Stimulated activated memory B cell treated with anti-CD40 and anti-IgM and Interleukin-4, amounts not matched to agents 10 μg/mL and 1 μg/mL and 100 μg/mL, for 72 hours (primary cell): ENCODE measurements at regions not wholly inside any gene's neighbourhood (a gene's known extent, or its start where the extent isn't known, plus 50 kb on each side); places are given as distances from the start of the nearest gene placed in this dataset.

Experiments used
- ATAC-seq: fragments of 150-1000 bp; cut with Tn5 transposase; 2 replicates; pipeline ENCODE4 v1.10.0; 2021
- H3K27ac Mint-ChIP-seq: one replicate; pipeline ENCODE4 v1.8.0; 2022; ENCODE audit warnings: mild to moderate bottlenecking, mixed read lengths
- H3K27me3 Mint-ChIP-seq: one replicate; pipeline ENCODE4 v1.8.0; 2022; ENCODE audit warnings: mixed read lengths
- H3K36me3 Mint-ChIP-seq: one replicate; pipeline ENCODE4 v1.8.0; 2022; ENCODE audit warnings: mixed read lengths
- H3K4me1 Mint-ChIP-seq: one replicate; pipeline ENCODE4 v1.8.0; 2022; ENCODE audit warnings: mixed read lengths
- H3K4me3 Mint-ChIP-seq: one replicate; pipeline ENCODE4 v1.8.0; 2022; ENCODE audit warnings: mild to moderate bottlenecking, moderate library complexity, mixed read lengths
- H3K9me3 Mint-ChIP-seq: one replicate; pipeline ENCODE4 v1.8.0; 2022; ENCODE audit warnings: mixed read lengths

- Mint-ChIP-seq H3K9me3 (peaks cover 8% of the 10 kb centered on the region), H3K4me1 (no peaks in the 10 kb centered on the region), H3K27me3 (no peaks in the 10 kb centered on the region), H3K4me3 (no peak overlapping the region), H3K27ac (no peak overlapping the region), H3K36me3 (peaks cover 4% of the 10 kb centered on the region)
- no peak for ATAC-seq
These were observed 53.8 kb upstream of the C2CD4B start for GRCh38 chr15:62218841-62219240.

- no peaks in the 10 kb centered on the region for H3K4me1 Mint-ChIP-seq
- H3K4me3 Mint-ChIP-seq: no peak overlapping the region
- peaks cover 5% of the 10 kb centered on the region for H3K27me3 Mint-ChIP-seq
- ATAC-seq: no peak
- H3K36me3 Mint-ChIP-seq: peaks cover 4% of the 10 kb centered on the region
- H3K27ac Mint-ChIP-seq: no peak overlapping the region
- H3K9me3 Mint-ChIP-seq: peaks cover 11% of the 10 kb centered on the region
These were observed 54.7 kb upstream of the C2CD4B start for GRCh38 chr15:62219799-62220198.

GRCh38 chr15:62223020-62223419, 57.9 kb upstream of the C2CD4B start:
- H3K4me3 Mint-ChIP-seq: no peak overlapping the region
- peaks cover 23% of the 10 kb centered on the region for H3K27me3 Mint-ChIP-seq
- no peaks in the 10 kb centered on the region for H3K4me1 Mint-ChIP-seq
- H3K9me3 Mint-ChIP-seq: peaks cover 4% of the 10 kb centered on the region
- no peaks in the 10 kb centered on the region for H3K36me3 Mint-ChIP-seq
- no peak overlapping the region for H3K27ac Mint-ChIP-seq
- ATAC-seq: no peak

DNA sequence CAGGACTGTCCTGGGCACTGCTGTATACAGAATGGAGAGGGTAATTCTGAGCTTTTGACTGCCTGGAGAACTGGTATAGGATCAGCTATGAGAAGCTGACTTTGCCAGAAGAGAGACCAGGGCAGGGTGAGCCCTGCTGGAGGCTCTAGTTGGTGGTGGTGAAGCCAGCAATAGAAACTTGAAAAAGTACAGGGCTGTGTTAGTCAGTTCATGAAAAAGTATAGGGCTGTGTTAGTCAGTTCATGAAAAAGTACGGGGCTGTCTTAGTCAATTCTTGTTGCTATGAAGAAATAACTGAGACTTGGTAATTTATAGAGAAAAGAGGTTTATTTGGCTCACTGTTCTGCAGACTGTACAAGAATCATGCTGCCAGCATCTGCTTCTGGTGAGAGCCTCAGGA, 63.5 kb upstream of the C2CD4B start:
- Mint-ChIP-seq H3K36me3 (no peaks in the 10 kb centered on the region), H3K4me1 (no peaks in the 10 kb centered on the region), H3K9me3 (peaks cover 4% of the 10 kb centered on the region), H3K4me3 (no peak overlapping the region), H3K27ac (no peak overlapping the region), H3K27me3 (peaks cover 33% of the 10 kb centered on the region)
- ATAC-seq: no peak

DNA sequence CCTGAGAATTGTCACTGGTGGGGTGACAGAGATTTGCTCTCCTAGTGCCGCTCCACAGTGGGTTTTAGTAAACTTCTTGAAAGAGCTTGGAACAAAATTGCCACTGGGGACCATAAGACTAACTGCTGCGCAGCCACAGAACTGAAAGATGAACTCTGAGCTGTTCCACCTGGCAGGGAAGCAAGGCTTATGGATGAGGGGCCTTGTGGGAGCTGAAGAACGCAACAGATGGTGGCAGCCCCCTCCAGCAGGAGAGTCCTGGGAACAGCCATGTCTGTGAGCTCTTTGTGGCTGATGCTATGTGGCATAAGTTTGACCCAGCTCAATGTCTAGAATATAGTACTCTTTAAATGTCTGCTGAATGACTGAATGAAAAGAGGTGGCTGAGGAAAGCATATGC, 66.8 kb upstream of the C2CD4B start:
- no peak for ATAC-seq
- H3K27ac Mint-ChIP-seq: no peak overlapping the region
- H3K4me3 Mint-ChIP-seq: no peak overlapping the region

GRCh38 chr15:62240121-62241096, 75.3 kb upstream of the C2CD4B start:
- Mint-ChIP-seq H3K9me3 (peaks cover 3% of the 10 kb centered on the region), H3K27ac (no peak overlapping the region), H3K36me3 (no peaks in the 10 kb centered on the region), H3K4me3 (no peak overlapping the region), H3K27me3 (no peaks in the 10 kb centered on the region), H3K4me1 (no peaks in the 10 kb centered on the region)
- ATAC-seq: no peak

More for the DNA sequence above, 66.8 kb upstream of the C2CD4B start:
- Mint-ChIP-seq H3K9me3 (no peaks in the 10 kb centered on the region), H3K36me3 (no peaks in the 10 kb centered on the region), H3K4me1 (no peaks in the 10 kb centered on the region), H3K27me3 (peaks cover 20% of the 10 kb centered on the region)

GRCh38 chr15:62241135-62241770, 76.2 kb upstream of the C2CD4B start:
- peaks cover 3% of the 10 kb centered on the region for H3K9me3 Mint-ChIP-seq
- H3K36me3 Mint-ChIP-seq: no peaks in the 10 kb centered on the region
- no peak overlapping the region for H3K4me3 Mint-ChIP-seq
- peaks cover 7% of the 10 kb centered on the region for H3K27me3 Mint-ChIP-seq
- no peak for ATAC-seq
- no peaks in the 10 kb centered on the region for H3K4me1 Mint-ChIP-seq
- H3K27ac Mint-ChIP-seq: no peak overlapping the region

GRCh38 chr15:62242999-62243398, 77.9 kb upstream of the C2CD4B start:
- no peak overlapping the region for H3K4me3 Mint-ChIP-seq
- no peak overlapping the region for H3K27ac Mint-ChIP-seq
- H3K27me3 Mint-ChIP-seq: peaks cover 22% of the 10 kb centered on the region
- peak; percentile 9 for ATAC-seq
- no peaks in the 10 kb centered on the region for H3K4me1 Mint-ChIP-seq
- H3K36me3 Mint-ChIP-seq: no peaks in the 10 kb centered on the region
- peaks cover 2% of the 10 kb centered on the region for H3K9me3 Mint-ChIP-seq

DNA sequence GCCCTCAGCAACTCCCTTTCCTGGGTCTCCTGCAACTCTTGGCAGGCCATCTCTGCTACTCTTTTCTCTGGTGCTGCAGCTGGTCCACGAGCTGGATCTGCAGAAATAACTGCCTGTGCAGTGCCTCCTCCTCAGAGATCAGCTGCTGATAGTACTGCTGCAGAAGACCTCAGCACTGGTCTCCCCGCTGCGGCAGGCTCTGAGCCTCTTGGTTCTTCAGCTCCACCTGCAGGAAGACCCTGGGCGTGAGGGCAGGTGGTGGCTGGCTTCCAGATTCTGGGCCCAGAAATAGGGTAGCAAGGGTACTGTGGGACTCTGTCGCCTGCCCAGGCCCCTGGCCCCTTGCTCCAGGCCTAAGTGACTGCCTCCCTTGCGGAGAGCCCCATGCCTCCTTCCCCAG, 79.7 kb upstream of the C2CD4B start:
- ATAC-seq: no peak
- Mint-ChIP-seq H3K36me3 (no peaks in the 10 kb centered on the region), H3K27ac (no peak overlapping the region), H3K4me1 (no peaks in the 10 kb centered on the region), H3K27me3 (peaks cover 23% of the 10 kb centered on the region), H3K9me3 (no peaks in the 10 kb centered on the region), H3K4me3 (no peak overlapping the region)

- no peak for ATAC-seq
- Mint-ChIP-seq H3K4me1 (no peaks in the 10 kb centered on the region), H3K9me3 (no peaks in the 10 kb centered on the region), H3K4me3 (no peak overlapping the region), H3K36me3 (no peaks in the 10 kb centered on the region), H3K27me3 (peaks cover 35% of the 10 kb centered on the region), H3K27ac (no peak overlapping the region)
These were observed 83.3 kb upstream of the C2CD4B start for GRCh38 chr15:62248277-62248984.

DNA sequence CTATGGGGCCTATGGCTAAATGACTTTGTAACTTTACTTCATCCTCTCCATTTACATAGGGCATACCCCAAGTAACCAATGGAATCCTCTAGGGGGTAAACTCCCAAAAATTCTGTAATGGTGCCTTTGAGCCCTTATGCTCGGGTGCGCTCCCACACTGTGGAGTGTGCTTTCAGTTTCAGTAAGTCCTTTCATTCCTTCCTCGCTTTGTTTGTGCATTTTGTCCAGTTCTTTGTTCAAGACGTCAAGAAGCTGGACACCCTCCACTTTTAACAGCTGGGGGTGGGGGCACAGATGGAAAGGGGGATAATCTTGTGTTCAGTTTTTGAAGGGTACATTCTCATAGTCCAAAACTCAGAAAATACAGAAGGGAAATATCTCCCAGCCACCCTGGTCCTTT, 84.4 kb upstream of the C2CD4B start:
- no peak for ATAC-seq
- no peaks in the 10 kb centered on the region for H3K9me3 Mint-ChIP-seq
- H3K27me3 Mint-ChIP-seq: peaks cover 38% of the 10 kb centered on the region

GRCh38 chr15:62250186-62250585, 85.1 kb upstream of the C2CD4B start:
- ATAC-seq: no peak
- peaks cover 45% of the 10 kb centered on the region for H3K27me3 Mint-ChIP-seq
- H3K27ac Mint-ChIP-seq: no peak overlapping the region
- no peaks in the 10 kb centered on the region for H3K4me1 Mint-ChIP-seq
- H3K9me3 Mint-ChIP-seq: no peaks in the 10 kb centered on the region
- H3K4me3 Mint-ChIP-seq: no peak overlapping the region
- no peaks in the 10 kb centered on the region for H3K36me3 Mint-ChIP-seq

More for the DNA sequence above, 84.4 kb upstream of the C2CD4B start:
- Mint-ChIP-seq H3K36me3 (no peaks in the 10 kb centered on the region), H3K4me3 (no peak overlapping the region), H3K4me1 (no peaks in the 10 kb centered on the region), H3K27ac (no peak overlapping the region)

- no peaks in the 10 kb centered on the region for H3K36me3 Mint-ChIP-seq
- H3K27me3 Mint-ChIP-seq: peaks cover 46% of the 10 kb centered on the region
- no peak overlapping the region for H3K27ac Mint-ChIP-seq
- no peaks in the 10 kb centered on the region for H3K4me1 Mint-ChIP-seq
- no peaks in the 10 kb centered on the region for H3K9me3 Mint-ChIP-seq
- no peak overlapping the region for H3K4me3 Mint-ChIP-seq
- ATAC-seq: no peak
These were observed 85.9 kb upstream of the C2CD4B start for GRCh38 chr15:62250978-62251377.

DNA sequence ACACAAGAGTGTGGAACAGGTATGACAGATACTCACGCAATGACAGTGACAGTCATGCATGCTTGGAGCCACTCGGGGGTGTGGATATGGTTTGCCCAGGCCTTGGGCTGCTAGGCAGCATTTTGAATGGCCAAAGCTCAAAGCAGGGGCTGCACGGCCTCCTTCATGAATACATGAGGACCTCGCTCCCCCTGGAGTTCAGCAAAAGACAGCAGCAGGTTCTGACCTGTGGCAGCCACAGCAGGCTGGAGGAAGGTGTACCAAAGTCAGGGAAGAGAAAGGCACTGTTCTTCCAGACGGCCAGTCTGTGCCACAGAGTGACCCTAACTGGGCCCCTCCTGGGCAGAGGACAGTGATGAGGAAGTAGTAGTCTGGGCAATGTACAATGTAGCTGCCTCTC, 88.2 kb upstream of the C2CD4B start:
- Mint-ChIP-seq H3K27ac (no peak overlapping the region), H3K4me1 (no peaks in the 10 kb centered on the region), H3K27me3 (peaks cover 28% of the 10 kb centered on the region), H3K36me3 (no peaks in the 10 kb centered on the region), H3K4me3 (no peak overlapping the region), H3K9me3 (no peaks in the 10 kb centered on the region)
- ATAC-seq: no peak

DNA sequence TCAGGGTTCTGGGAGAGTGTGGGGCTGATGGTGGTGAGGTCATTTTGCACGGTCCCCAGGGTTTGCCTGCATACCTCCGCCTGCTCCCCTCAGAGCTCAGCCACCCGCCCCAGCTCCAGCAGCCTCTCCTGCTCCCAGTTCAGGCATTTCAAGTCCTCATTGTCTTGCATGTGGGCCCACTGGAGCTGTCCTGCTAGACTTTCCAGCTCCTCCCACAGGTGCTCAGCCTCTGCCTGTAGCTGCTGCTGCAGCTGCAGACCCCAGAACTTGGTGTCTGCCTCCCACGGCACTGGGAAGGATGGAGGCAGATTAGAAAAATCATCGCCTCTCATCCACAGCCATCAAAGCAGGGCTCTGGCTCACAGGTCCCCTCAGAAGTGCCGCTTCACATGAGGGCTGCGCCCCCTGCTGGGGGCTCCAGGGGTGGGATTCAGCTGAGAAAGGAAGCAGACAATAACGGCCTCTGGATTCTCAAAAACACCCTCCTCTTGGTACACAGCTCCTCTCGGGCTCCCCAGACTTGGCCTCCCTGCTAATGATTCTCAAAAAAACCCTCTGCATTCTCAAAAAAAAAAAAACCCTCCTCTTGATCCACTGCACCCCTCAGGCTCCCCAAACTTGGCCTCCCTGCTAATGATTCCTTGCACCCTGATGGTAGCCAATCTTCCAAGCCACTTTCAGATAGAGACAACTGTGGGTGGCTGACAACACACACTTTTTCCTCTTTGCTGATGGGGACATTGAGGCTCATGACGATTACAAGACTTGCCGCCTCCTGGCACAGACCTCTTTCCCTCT, 89.3 kb upstream of the C2CD4B start:
- Mint-ChIP-seq H3K27ac (no peak overlapping the region), H3K9me3 (peaks cover 1% of the 10 kb centered on the region), H3K36me3 (no peaks in the 10 kb centered on the region), H3K4me1 (no peaks in the 10 kb centered on the region), H3K27me3 (peaks cover 28% of the 10 kb centered on the region), H3K4me3 (no peak overlapping the region)
- ATAC-seq: no peak
